CD4-positive, alpha-beta T cell treated with Interleukin-1 beta for 1 hour (primary cell): ENCODE measurements at regions not wholly inside any gene's neighbourhood (a gene's known extent, or its start where the extent isn't known, plus 50 kb on each side); places are given as distances from the start of the nearest gene placed in this dataset.
A peak's percentile ranks its signal among the peaks of the same experiment; 100 is the strongest.
"Not testable (repeated sequence)": the region's sequence is repeated elsewhere in the genome, so short reads cannot be mapped to it uniquely, and the experiment has no call there.

Experiments used
- DNase-seq, 2 donors: peaks; one replicate each; pipeline ENCODE4 v3.0.0-alpha.2; 2020 to 2022

GRCh38 chr1:67482733-67483482 lies 52.7 kb upstream of the SERBP1 start:
- DNase-seq, result no peak

- no peak for DNase-seq
These were observed 54.3 kb upstream of the SERBP1 start for GRCh38 chr1:67484492-67484891.

GRCh38 chr1:67485046-67485811 lies 55.0 kb upstream of the SERBP1 start:
- no peak for DNase-seq

GRCh38 chr1:67489643-67490042 lies 59.4 kb upstream of the SERBP1 start:
- peak in 1 of 2 donors; percentile 4 for DNase-seq

- DNase-seq, result no peak
These were observed 61.1 kb upstream of the SERBP1 start for GRCh38 chr1:67491280-67491679.

GRCh38 chr1:67493148-67493547 lies 62.9 kb upstream of the SERBP1 start:
- DNase-seq, result no peak

GRCh38 chr1:67495327-67495726 lies 65.1 kb upstream of the SERBP1 start:
- no peak for DNase-seq

- DNase-seq, result no peak
These were observed 66.1 kb upstream of the SERBP1 start for GRCh38 chr1:67496329-67496728.

- peak; percentile 82 to 85 for DNase-seq
These were observed 70.3 kb upstream of the SERBP1 start for GRCh38 chr1:67500413-67500959.

GRCh38 chr1:67503974-67504373 lies 73.8 kb upstream of the SERBP1 start:
- DNase-seq, result no peak

- DNase-seq, result not testable (repeated sequence)
These were observed 83.4 kb upstream of the SERBP1 start for GRCh38 chr1:67513392-67514294.

- no peak for DNase-seq
These were observed 84.1 kb upstream of the SERBP1 start for GRCh38 chr1:67514300-67514699.

- no peak for DNase-seq
These were observed 84.6 kb upstream of the SERBP1 start for GRCh38 chr1:67514786-67515185.

- DNase-seq, result no peak
These were observed 85.3 kb upstream of the SERBP1 start for GRCh38 chr1:67515324-67516080.

- no peak for DNase-seq
These were observed 86.8 kb upstream of the SERBP1 start for GRCh38 chr1:67517046-67517445.

- no peak for DNase-seq
These were observed 91.8 kb upstream of the SERBP1 start for GRCh38 chr1:67522001-67522441.

GRCh38 chr1:67522793-67523192 lies 92.6 kb upstream of the SERBP1 start:
- DNase-seq, result no peak

GRCh38 chr1:67524143-67525052 lies 94.2 kb upstream of the SERBP1 start:
- DNase-seq, result no peak

GRCh38 chr1:67525053-67525760 lies 95.0 kb upstream of the SERBP1 start:
- no peak for DNase-seq

GRCh38 chr1:67528141-67528540 lies 97.9 kb upstream of the SERBP1 start:
- no peak for DNase-seq
